ENCODE measurements at regions not wholly inside any gene's neighbourhood (a gene's known extent, or its start where the extent isn't known, plus 50 kb on each side); places are given as distances from the start of the nearest gene placed in this dataset.

DNA sequence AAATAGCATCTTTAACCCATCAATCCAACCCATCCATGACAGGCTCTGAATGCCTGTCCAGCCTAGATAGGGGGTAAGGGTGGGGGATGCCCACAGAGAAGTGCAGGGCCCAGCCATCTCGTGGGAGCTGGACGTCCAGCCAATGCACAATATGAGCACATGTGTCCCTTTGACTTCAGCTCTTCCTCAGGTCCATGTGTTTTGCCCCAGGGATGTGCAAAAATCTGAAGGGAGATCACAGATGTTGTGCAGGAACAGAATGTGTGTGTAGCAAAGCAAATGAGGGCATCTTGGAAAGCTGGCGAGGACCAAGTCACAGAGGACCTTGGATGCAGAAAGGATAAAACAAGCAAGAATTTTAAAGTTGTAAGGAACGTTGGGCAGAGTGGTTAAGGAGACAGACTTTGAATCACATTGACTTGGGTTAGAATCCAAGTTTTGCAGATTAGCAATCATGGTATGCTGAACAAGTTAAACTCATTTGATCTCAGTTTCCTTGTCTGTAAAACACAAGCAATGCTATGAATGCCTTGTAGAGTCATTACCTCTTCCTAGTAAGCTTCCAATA, 104.5 kb downstream of the TTC32 start:
- TF ChIP-seq, protein P1, sequence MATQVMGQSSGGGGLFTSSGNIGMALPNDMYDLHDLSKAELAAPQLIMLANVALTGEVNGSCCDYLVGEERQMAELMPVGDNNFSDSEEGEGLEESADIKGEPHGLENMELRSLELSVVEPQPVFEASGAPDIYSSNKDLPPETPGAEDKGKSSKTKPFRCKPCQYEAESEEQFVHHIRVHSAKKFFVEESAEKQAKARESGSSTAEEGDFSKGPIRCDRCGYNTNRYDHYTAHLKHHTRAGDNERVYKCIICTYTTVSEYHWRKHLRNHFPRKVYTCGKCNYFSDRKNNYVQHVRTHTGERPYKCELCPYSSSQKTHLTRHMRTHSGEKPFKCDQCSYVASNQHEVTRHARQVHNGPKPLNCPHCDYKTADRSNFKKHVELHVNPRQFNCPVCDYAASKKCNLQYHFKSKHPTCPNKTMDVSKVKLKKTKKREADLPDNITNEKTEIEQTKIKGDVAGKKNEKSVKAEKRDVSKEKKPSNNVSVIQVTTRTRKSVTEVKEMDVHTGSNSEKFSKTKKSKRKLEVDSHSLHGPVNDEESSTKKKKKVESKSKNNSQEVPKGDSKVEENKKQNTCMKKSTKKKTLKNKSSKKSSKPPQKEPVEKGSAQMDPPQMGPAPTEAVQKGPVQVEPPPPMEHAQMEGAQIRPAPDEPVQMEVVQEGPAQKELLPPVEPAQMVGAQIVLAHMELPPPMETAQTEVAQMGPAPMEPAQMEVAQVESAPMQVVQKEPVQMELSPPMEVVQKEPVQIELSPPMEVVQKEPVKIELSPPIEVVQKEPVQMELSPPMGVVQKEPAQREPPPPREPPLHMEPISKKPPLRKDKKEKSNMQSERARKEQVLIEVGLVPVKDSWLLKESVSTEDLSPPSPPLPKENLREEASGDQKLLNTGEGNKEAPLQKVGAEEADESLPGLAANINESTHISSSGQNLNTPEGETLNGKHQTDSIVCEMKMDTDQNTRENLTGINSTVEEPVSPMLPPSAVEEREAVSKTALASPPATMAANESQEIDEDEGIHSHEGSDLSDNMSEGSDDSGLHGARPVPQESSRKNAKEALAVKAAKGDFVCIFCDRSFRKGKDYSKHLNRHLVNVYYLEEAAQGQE (IDR thresholded peaks at IDR 0.05; ENCODE audit: insufficient read depth in 1 of 2, low read depth in 2 of 2, low read length in 2 of 2), result no peak
- TF ChIP-seq POLR2AphosphoS5 (IDR thresholded peaks at IDR 0.05; ENCODE audit: low read depth, low read length), result no peak
- no peak for TF ChIP-seq FOXP2 (optimal IDR thresholded peaks at IDR 0.05; ENCODE audit: borderline replicate concordance, extremely low read depth, extremely low read length, insufficient read depth)
- TF ChIP-seq SIN3A (IDR thresholded peaks at IDR 0.05; ENCODE audit: borderline replicate concordance, insufficient read depth, low read length), result no peak
- no peak for TF ChIP-seq TAF1 (IDR thresholded peaks at IDR 0.05; ENCODE audit: borderline replicate concordance, insufficient read depth, low read length)

Data from PFSK-1 (cell line).